Stimulated activated CD8-positive, alpha-beta memory T cell treated with anti-CD3 and anti-CD28 coated beads, Interleukin-15, amount 100 ng/mL, for 48 hours (primary cell): ENCODE measurements at regions not wholly inside any gene's neighbourhood (a gene's known extent, or its start where the extent isn't known, plus 50 kb on each side); places are given as distances from the start of the nearest gene placed in this dataset.

Experiments used
- DNase-seq, 2 donors: peaks; one replicate each; pipeline ENCODE4 v3.0.0-alpha.2; 2020; ENCODE audit warnings: low read depth in 2 of 2

GRCh38 chr12:76706761-76707160, 57.2 kb upstream of the ZDHHC17 start:
- DNase-seq: no peak

- DNase-seq: no peak
These were observed 56.1 kb upstream of the ZDHHC17 start for GRCh38 chr12:76707772-76708171.

GRCh38 chr12:76708296-76708695, 55.6 kb upstream of the ZDHHC17 start:
- DNase-seq: no peak

GRCh38 chr12:76711241-76711640, 52.7 kb upstream of the ZDHHC17 start:
- DNase-seq: no peak

- no peak for DNase-seq
These were observed 50.8 kb upstream of the ZDHHC17 start for GRCh38 chr12:76713130-76713529.

GRCh38 chr12:76713986-76714385, 49.9 kb upstream of the ZDHHC17 start:
- DNase-seq: no peak
